Stimulated activated CD4-positive, alpha-beta T cell treated with anti-CD3 and anti-CD28 coated beads, Interleukin-12 subunit alpha, Interleukin-12 subunit beta, amount 100 ng/mL, for 24 hours (primary cell): ENCODE measurements at regions not wholly inside any gene's neighbourhood (a gene's known extent, or its start where the extent isn't known, plus 50 kb on each side); places are given as distances from the start of the nearest gene placed in this dataset.
"Not testable (repeated sequence)": the region's sequence is repeated elsewhere in the genome, so short reads cannot be mapped to it uniquely, and the experiment has no call there.

Experiments
- DNase-seq, 2 experiments: peaks; one replicate each; pipeline ENCODE4 v3.0.0-alpha.2; 2020; ENCODE audit warnings: low read depth in 2 of 2

DNA sequence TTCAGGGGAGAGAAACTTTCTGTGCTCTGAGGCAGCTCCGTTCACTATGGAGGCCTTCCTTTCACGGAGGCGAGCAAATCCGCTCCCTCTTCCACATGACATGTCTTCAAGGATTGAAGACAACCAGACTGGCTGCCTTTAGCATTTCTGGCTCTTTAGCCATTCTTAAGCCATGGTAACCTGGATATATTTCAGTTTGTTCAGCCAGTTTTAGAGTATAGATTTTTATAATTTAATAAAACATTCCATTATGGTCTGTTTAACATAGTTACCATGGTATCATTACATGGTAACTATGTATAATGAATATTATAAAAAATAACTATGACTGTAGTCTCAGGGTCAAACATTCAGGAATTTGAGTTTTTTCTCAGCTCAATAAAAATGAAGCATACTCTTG, 54.2 kb upstream of the NFIA start:
- no peak for DNase-seq

DNA sequence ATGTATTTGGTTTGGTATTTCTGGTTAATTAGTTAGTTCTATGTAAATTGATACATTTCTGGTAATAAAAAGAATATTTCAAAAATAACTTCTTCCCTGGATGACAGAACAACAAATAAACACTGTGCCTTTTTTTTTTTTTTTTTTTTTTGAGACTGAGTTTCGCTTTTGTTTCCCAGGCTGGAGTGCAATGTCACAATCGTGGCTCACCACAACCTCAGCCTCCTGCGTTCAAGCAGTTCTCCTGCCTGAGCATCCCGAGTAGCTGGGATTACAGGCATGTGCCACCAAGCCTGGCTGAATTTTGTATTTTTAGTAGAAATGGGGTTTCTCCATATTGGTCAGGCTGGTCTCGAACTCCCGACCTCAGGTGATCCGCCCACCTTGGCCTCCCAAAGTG, 64.3 kb upstream of the NFIA start:
- DNase-seq, result not testable (repeated sequence)

DNA sequence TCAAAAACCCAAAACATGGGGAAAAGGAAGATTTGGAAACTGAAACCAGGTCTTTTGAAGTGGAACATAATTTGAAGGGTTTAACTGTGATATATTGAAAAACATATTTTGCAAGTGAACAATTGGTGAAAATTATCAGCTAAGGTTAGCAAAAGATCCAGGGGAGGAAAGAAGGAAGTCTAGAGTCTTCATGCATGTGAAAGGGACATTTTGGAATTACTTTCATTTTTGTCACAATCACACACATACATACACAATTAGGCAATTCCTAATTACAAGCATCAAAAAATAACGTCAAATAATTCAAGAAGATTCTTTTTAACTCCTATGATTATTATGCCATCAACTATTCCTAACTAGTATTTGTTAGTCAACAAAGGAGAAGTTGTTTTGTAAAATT, 64.7 kb upstream of the NFIA start:
- no peak for DNase-seq

DNA sequence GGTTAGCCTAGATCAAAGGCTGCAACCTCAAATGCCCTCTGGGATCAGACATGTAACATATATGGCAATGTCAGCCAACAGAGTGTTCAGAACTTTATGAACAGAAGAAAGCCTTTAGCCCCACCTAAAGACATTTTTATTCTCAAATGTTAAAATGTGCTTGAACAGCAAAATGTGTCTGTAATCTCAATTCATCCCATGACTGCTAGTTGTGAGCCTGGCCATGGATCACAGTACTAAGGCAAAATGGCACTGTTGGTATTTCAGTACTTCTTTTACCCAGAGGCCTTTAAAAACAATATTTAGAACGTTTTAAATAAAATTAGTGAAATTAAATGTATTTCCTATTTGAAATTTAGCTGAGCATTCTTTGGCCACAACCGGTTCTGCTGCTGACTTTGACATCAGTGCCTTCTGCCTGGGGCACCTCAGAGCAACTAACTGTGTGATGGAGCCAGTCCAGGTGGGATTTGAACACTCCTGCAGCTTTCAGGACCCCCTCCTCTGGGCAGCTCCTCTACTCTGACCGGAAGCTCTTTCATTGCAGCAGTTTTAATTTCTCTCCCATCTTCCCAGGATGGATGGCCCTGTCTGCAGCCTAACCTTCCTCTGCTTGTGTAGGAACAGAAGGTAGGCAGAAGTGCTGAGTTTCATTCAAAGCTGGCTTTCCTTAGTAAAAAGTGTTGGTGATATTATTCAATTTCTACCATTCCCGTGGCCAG, 68.3 kb upstream of the NFIA start:
- DNase-seq, result no peak

DNA sequence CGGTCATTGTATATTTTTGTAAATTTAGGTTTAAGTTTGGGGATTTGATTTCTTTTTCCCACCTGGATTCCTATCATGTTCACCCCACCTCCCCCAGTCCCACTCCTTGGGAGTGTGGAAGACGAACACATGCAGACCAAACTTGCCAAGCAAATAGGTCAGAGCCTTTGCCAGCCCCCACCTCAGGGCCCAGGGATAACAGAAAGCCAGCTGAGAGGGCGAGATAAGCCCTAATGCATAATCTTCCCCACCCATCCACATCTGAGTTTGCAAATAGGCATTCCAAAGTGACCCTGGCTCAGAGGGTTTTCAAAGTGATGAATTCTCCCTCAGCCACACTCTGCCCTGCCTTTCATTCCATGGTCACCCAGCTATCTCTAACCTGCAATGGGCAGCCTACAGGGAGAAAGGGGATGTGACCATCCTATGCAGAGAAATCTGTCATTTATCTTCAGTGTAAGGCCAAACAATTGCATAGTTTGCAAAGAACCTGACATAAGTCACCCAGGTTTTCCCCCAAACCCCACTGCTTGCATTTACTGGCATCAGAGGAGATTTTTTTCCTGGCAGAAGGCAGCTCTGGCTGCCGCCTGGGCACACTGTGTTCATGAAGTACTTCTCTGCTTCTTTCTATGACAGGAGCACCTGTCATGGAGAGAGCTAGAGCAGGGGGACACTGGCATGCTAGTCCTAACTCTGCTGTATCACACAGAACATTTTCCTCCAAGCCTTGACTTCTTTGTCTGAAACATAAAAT, 69.0 kb upstream of the NFIA start:
- DNase-seq, result no peak

DNA sequence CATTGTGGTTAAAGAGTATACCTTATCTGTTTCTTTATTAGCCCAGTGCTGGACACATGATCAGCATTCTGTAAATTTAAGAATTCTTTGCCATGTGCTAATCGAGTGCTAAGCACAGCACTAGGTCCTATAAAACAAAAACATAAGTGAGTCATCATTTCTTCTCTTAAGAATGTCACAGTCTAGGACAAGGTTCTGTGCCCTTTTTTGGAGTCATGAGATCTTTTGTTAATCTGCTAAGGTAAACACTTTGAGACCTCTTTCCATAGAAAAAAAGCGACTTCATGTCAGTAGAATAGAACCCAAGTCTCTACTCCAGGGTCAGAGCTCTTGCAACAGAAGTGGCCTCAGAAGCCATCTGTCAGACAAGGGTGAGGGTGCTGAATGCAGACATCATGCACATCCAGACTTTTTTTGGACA, 70.0 kb upstream of the NFIA start:
- DNase-seq, result no peak

DNA sequence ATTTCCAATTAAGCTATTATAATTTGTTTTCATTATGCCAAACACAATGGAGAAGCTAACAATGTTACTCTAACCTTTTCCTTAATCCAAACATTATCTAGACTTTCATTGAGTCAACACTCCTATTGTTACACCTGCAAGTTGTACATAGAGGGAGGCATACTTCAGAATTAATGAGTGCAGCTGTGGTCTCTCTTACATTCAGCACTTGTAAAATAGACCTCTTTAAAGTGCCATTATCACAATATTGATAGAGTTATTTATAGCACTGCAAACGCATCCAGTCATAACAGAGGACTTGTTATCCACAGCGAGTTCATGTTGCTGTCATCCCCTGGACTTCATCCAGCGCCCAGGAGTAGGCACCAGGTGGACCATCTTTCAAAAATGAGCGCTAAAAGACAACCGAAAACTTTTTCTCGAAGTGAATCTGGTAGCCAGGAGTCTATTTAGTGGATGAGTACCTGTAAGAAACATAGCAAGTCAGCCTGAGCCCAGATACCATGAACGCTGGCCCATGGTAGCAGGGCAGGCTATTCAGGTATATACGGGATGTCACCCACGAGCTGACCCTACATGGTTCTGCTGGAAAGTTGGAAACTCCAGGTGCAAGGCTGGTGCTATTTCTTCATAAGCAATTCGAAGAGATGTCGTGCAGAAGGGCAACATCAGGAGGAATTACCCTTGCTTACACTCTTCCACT, 70.6 kb upstream of the NFIA start:
- DNase-seq, result no peak

DNA sequence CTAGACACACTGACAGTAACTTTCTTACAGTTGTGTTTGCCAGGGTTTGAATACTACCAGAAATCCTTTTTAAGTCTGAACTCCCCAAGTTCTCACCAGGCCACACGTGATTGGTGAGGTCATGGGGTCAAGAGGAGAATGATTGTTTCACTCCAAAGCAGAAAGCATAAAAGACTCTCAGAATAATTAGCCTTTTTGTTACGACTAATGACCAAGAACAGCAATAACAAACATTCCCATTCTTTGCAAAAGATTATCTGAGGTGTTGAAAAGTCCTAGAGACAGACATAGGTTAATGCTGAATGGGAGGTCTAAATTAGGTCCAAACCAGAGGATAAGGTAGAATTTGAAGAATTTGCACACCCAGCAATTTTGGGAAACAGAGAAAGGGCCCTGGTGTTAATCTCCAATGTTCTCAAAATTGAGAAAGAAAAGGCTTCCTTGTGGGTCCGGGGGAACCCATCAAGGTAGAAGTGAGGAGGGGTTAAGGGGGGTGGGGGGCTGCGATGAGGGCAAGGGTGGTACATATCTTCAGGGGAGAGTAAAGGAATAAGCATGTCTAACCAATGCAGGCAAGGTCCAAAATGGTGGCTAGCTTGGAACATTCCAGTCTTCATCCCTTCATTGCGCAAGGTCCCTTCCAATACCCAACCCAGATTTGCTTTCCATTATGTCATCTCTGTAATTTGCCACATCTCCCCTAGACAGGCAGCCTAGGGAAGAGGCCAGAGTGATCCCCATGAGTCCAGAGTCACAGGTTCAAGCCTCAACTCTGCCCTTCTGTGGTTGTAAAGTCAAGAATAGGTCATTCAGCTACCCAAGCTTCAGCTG, 74.6 kb upstream of the NFIA start:
- DNase-seq, result no peak

DNA sequence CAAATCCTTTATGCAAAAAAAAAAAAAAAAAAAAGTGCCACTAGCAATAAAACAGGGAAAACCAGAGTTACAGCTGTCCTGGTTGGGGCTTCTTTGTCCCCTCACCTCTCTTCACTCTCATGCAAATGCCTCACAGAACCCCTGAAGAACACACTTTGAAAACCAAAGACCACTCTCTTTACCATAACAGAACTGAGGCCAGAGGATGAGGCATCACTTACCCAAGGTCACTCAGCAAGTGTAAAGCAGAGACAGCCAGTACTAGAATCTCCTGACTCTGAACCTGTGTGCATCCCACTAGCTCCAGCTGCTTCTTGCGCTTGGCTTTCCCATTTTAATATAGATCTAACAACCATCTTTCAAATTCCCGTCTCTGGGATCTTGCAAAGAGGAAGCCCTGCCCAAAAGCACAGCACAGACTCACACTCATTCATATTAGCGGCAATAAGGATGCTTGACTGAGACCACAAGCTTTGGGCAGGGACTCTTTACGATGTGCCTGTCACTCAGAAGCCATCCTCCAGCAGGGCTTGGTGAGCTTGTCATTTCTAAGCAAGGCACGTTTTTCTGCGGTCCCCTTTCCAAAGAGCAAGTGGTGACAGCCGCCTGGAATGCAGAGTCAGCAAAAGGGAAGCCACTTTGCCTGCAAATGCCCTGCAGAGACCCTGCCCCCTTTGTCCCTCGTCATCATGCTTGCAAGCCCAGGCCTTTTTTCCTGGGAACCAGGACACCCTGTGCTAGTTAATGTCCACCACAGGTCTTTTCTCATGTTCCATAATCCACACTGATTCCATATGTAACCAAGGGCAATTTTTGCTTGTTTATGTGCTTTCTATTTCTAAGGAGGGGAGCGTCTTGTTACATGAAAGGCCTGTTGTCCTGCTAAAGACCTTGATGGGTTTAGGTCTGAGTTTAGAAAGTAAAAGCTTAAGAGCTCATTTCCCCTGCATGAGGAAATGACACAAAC, 76.5 kb upstream of the NFIA start:
- DNase-seq, result no peak

DNA sequence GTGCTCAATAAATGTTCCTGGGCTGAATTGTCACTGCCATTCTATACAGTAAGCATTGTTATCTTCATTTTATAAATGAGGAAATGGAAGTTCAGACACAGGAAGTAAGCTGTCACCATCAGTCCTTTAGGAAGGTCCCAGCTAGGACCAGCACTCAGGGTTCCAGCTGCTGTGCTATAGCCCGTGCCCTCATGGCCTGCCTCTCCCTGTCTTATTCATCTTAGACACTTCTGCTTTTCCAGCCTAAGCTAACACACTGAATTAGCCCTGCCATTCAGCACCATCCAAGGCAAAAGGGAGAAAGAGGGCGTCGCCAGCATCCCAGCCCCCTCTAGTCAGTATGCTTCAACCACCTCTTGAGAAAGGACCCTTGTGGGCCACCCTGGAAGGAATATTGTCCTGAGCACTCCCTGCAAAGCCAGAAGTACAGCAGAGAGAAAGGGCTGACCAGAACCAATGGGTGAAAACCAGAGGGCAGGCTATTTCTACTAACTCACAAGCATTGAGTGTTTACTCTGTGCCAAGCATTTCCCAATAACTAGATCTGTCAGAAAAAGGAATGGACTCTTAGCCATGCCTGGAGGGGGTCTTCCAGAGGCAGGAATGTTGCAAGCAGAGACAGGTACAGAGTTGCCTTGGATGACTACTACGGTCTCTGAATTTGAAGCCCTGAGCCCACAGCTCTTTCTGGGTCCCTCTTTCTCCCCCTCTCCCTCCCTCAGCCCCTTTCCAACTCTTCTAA, 77.9 kb upstream of the NFIA start:
- DNase-seq, result no peak

DNA sequence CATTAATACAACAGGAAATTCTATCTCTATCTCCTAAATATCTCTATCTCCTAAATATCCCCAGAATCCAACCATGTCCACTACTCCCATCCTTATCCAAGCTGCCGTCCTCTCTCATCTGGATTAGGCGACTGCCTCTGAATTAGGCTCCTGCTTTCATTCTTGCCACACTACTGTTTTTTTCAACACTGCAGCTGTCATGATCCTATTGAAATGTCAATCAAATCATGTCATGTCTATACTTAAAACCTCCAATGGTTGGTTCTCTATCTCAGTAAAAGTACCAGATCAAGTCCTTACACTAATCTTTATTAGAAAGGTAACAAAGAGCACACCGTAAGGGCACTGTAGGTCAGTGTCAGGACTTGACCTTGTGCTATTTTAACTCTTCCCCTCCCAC, 82.0 kb upstream of the NFIA start:
- no peak for DNase-seq

DNA sequence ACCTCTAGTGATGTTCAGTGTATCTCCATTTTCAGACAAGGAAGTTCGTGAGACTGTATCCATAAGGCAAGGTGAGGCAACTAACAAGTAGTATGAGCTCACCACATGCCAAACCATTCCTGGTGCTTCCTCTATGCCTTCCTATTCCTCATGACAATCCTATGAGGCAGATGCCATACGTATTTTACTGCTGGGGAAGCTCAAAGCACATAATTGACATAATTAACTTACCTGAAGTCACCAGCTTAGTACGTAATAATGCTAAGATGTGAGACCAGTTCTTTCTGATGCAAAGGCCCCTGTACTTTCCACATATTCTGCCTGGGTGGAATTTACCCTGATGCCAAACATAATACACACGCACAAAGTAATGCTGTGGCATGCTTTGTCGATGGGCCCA, 83.6 kb upstream of the NFIA start:
- no peak for DNase-seq

DNA sequence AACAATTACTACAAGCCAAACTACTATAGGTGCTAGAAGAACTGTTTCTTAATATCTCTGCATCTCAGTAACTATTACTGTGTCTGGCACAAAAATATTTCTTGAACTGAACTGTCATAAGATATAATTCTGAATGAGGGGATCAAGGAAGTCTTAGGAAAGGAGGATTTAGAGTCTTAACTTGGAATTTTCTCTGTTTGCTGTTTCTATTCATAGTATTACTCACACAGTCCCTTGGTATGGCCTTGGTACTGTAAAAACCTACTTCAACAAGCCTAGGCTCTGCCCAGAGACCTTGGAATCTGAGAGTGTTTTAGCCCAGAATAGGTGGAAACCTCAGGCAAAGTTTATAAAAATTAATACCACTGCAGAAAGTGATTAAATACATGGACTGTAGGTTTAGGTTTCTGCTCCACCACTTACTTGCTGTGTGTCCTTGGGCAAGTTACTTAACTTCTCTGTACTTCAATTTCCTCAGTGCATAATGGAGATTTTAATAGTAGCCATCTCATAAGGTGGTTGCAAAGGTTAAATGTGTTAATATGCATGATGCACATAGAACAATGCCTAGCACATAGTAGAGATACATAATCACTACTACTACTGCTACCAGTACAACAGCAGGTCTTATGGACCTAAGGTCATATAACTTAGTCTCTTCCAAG, 87.4 kb upstream of the NFIA start:
- DNase-seq, result no peak

DNA sequence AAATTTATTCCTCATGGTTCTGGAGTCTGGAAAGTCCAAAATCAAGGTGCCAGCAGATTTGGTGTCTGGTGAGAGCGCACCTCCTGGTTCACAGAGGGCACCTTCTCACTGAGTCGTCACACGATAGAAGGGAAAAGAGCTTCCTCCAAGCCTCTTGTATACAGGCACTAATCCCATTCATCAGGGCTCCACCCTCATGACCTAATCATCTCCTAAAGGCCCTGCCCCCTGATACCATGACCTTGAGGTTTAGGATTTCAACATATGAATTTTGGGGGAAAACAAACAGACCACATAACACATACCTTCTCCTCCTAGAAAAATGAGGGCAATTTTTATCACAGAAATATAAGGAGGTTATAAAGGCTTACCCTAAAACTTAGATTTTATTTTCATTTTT, 88.0 kb upstream of the NFIA start:
- DNase-seq, result no peak

DNA sequence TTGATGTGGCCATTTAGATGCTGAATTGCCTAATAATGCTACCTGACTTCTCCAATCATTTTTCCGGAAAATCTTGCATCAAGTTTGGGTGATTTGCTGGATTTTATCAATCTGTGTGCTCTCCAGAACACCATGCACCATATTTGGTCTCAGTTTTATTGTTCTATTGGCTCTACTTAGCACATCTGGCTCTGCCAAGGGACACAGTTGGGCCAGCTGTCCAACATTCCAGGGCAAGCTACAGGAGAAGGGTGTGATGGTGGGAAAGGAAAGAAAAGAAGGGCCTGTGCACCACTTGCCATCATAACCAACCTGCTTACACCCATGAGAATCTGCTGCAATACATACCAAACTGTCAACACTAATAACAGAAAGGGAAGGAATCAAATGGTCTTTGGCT, 90.2 kb upstream of the NFIA start:
- no peak for DNase-seq

DNA sequence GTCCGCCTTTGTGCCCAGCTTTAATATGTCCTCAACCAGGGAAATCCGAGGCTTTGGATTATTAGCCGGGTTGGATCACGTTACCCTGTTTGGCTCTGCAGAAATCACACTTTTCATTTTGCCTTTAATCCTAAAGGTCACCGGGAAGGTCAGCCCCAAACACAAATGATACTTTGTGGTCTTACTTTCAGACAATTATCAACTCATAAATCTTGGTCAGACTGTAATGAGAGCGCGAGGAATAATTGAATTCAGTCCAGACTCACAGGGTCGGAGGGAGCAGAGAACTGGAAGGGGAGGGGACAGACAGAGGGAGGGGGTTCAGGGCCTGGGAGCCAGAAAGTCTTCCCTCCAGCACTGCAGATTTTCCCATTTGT, 91.7 kb upstream of the NFIA start:
- no peak for DNase-seq

DNA sequence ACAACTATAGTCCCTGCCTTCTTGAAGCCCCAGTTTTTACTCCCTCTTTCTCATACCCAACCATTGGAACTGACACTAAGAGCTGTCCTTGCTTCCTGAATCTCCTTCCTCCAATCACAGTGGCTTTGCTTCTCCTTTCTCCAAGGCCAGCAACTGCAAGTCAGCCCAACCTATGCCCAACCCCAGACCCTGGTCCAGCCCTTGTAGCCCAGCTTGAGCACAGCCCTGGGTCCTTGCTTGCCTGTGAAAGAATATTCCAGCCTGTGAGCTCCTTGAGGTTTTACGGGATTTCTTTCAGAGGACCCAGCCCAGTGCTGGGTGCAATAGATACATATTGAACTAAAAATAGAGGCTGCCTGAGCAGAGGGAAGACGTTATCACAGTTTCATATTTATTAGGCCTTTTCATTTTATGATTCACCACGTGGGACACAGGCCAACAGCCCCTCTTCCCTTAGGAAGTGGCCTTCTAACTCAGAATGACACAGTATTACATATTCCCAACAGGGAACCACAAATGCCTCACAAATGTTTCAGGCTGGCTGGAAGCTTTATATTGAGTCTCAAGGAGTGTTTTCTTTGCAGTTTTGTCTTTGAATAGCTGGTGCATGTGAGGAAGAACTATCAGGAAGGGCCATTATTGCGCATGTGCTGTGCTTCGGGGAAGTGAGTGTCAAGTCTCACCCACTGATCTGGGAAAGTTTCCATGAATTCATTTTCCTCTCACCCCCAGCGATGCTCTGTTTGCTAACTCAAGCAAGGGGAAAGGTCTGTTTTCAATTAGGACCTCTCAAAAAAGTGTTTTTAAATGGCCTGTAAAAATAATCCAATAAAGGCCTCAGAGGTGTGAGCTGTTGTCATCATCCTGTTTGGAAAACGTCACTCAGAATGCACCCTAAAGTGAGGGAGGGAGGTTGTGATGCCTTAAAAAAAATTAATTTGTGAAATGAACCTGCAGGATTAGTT, 92.3 kb upstream of the NFIA start:
- DNase-seq, result no peak

DNA sequence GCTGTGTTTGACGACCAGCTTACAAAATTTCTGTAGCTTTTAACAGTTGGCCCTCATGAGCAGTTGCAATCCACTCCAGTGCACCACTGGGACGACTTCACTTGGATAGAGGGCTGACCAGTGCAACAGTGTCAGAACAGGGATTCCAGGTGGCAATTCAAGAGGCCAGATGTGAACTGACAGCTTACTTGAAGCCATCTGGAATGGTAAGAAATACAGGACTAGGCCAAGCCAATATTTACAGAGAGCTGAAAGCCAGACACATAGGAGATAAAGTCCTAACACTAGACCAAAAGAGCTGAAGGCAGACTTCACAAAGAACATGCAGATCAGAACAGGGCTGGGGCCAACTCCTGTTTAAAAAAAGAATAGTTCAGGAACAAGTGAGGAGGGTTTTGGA, 93.5 kb upstream of the NFIA start:
- DNase-seq, result no peak

DNA sequence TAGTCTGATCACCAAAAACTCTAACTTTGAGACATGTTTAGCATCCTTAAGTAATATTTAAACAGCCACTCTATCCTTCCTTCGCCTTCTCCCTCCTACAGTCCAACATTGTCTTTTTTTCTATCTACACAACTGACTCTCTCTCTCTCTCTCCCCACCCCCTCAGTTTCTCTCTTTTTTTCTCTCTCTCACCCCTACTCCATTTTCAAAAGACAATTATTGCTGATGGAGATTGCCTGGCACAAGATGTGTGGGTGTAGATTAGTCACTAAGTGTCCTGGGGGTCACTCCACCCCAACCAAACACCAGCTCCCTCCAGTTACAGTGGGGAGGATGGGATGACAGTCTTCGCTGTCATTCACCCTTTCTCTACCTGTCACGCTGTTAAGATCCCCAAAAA, 94.5 kb upstream of the NFIA start:
- no peak for DNase-seq
